Fibroblast of lung (primary cell): ENCODE measurements at regions not wholly inside any gene's neighbourhood (a gene's known extent, or its start where the extent isn't known, plus 50 kb on each side); places are given as distances from the start of the nearest gene placed in this dataset.

Experiments used
- DNase-seq, 2 donors: peaks; one replicate each; pipeline versions ENCODE4 v3.0.0 to v3.0.0-alpha.2; 2010; ENCODE audit warnings: low read depth in 2 of 2
- H2AFZ ChIP-seq: 2 replicates; pipeline ENCODE4 v1.5.1; 2012; ENCODE audit warnings: low read length, control low read depth, inconsistent platforms
- H3K27ac ChIP-seq: 2 replicates; pipeline ENCODE4 v1.5.1; 2011; ENCODE audit warnings: low read length, control low read depth; ENCODE audit not compliant: insufficient read depth
- H3K27me3 ChIP-seq: 2 replicates; pipeline ENCODE4 v1.5.1; 2011; ENCODE audit warnings: mild to moderate bottlenecking, low read length; ENCODE audit not compliant: control insufficient read depth, insufficient read depth
- H3K36me3 ChIP-seq: 2 replicates; pipeline ENCODE4 v1.5.1; 2011; ENCODE audit warnings: low read length; ENCODE audit not compliant: control insufficient read depth, insufficient read depth
- H3K4me1 ChIP-seq: 2 replicates; pipeline ENCODE4 v1.5.1; 2011; ENCODE audit warnings: low read length; ENCODE audit not compliant: control insufficient read depth, insufficient read depth; ENCODE audit errors: extremely low read depth
- H3K4me2 ChIP-seq: 2 replicates; pipeline ENCODE4 v1.5.1; 2011; ENCODE audit warnings: low read length, control low read depth; ENCODE audit not compliant: insufficient read depth; ENCODE audit errors: extremely low read depth
- H3K4me3 ChIP-seq, 4 experiments: fragments of 200-600 bp in 1 of 4; sonication (generic) in 1 of 4; replicated peaks in 1 of 4; 2 replicates each; pipeline ENCODE4 v1.5.1; 2011 to 2016; ENCODE audit warnings: low read length in 4 of 4, low read depth in 3 of 4, mild to moderate bottlenecking in 3 of 4, control low read depth in 2 of 4, inconsistent platforms in 1 of 4, mixed read lengths in 1 of 4; ENCODE audit not compliant: insufficient read depth in 1 of 4; ENCODE audit errors: control extremely low read depth in 1 of 4
- H3K79me2 ChIP-seq: 2 replicates; pipeline ENCODE4 v1.5.1; 2012; ENCODE audit warnings: mild to moderate bottlenecking, low read length, inconsistent platforms; ENCODE audit not compliant: control insufficient read depth, insufficient read depth
- H3K9ac ChIP-seq: 2 replicates; pipeline ENCODE4 v1.5.1; 2011; ENCODE audit warnings: mild to moderate bottlenecking, low read length, control low read depth; ENCODE audit not compliant: insufficient read depth
- H3K9me3 ChIP-seq: 2 replicates; pipeline ENCODE4 v1.5.1; 2012; ENCODE audit warnings: low read depth, low read length; ENCODE audit not compliant: control insufficient read depth, insufficient read depth
- H4K20me1 ChIP-seq: 2 replicates; pipeline ENCODE4 v1.5.1; 2011; ENCODE audit warnings: low read length; ENCODE audit not compliant: control insufficient read depth, insufficient read depth; ENCODE audit errors: extremely low read depth
- CTCF ChIP-seq, 2 donors: IDR thresholded peaks in 1 of 2; conservative IDR thresholded peaks in 1 of 2; 1 replicate in 1 of 2; 2 replicates in 1 of 2; pipeline ENCODE4 v1.5.1; 2011 to 2012; ENCODE audit warnings: low read length in 2 of 2, control low read depth in 1 of 2, inconsistent platforms in 1 of 2, low read depth in 1 of 2, mild to moderate bottlenecking in 1 of 2
- EZH2 ChIP-seq: IDR thresholded peaks from 2 replicates; pipeline ENCODE4 v1.5.1; 2012; ENCODE audit warnings: low read length, control low read depth, mild to moderate bottlenecking; ENCODE audit errors: missing control alignments

GRCh38 chr11:38330578-38330977 is 1732.5 kb upstream of the RAG2 start:
- no peak overlapping the region for H3K27ac ChIP-seq
- H4K20me1 ChIP-seq: no peaks in the 10 kb centered on the region
- H3K4me2 ChIP-seq: no peak overlapping the region
- H3K4me3 ChIP-seq: no peak overlapping the region
- no peaks in the 10 kb centered on the region for H3K4me1 ChIP-seq
- no peak overlapping the region for H3K9ac ChIP-seq
- H3K36me3 ChIP-seq: no peaks in the 10 kb centered on the region
- no peaks in the 10 kb centered on the region for H3K27me3 ChIP-seq
- no peak for DNase-seq
- no peaks in the 10 kb centered on the region for H3K79me2 ChIP-seq
- no peak overlapping the region for H2AFZ ChIP-seq
- H3K9me3 ChIP-seq: no peaks in the 10 kb centered on the region
- TF ChIP-seq EZH2: no peak
- TF ChIP-seq CTCF (conservative IDR thresholded peaks at IDR 0.05 in 1 of 2, IDR thresholded peaks at IDR 0.05 in 1 of 2; ENCODE audit: low read depth in 1 of 2, low read length in 2 of 2): no peak

- H3K27ac ChIP-seq: no peak overlapping the region
- H3K9ac ChIP-seq: no peak overlapping the region
- no peaks in the 10 kb centered on the region for H3K9me3 ChIP-seq
- no peaks in the 10 kb centered on the region for H3K4me1 ChIP-seq
- H3K79me2 ChIP-seq: no peaks in the 10 kb centered on the region
- no peak overlapping the region for H3K4me3 ChIP-seq
- no peak overlapping the region for H2AFZ ChIP-seq
- H3K27me3 ChIP-seq: no peaks in the 10 kb centered on the region
- no peaks in the 10 kb centered on the region for H4K20me1 ChIP-seq
- H3K4me2 ChIP-seq: no peak overlapping the region
- TF ChIP-seq CTCF (conservative IDR thresholded peaks at IDR 0.05 in 1 of 2, IDR thresholded peaks at IDR 0.05 in 1 of 2; ENCODE audit: low read depth in 1 of 2, low read length in 2 of 2) (no peak), EZH2 (no peak)
- peak in 1 of 2 donors; percentile 18 for DNase-seq
- H3K36me3 ChIP-seq: no peaks in the 10 kb centered on the region
Observed at GRCh38 chr11:38323961-38324761, 1726.1 kb upstream of the RAG2 start.

GRCh38 chr11:38315151-38315550 is 1717.1 kb upstream of the RAG2 start:
- Histone ChIP-seq H3K27ac (no peak overlapping the region), H3K9ac (no peak overlapping the region), H3K9me3 (no peaks in the 10 kb centered on the region), H3K4me2 (no peak overlapping the region), H4K20me1 (no peaks in the 10 kb centered on the region), H3K4me3 (no peak overlapping the region), H2AFZ (no peak overlapping the region), H3K27me3 (no peaks in the 10 kb centered on the region), H3K36me3 (no peaks in the 10 kb centered on the region), H3K79me2 (no peaks in the 10 kb centered on the region), H3K4me1 (no peaks in the 10 kb centered on the region)
- no peak for TF ChIP-seq EZH2
- TF ChIP-seq CTCF (conservative IDR thresholded peaks at IDR 0.05 in 1 of 2, IDR thresholded peaks at IDR 0.05 in 1 of 2; ENCODE audit: low read depth in 1 of 2, low read length in 2 of 2): no peak
- peak in 1 of 2 donors; percentile 20 for DNase-seq
